ENCODE measurements at regions not wholly inside any gene's neighbourhood (a gene's known extent, or its start where the extent isn't known, plus 50 kb on each side); places are given as distances from the start of the nearest gene placed in this dataset.

GRCh38 chr12:17214929-17215328, 609.0 kb upstream of the LMO3 start:
- TF ChIP-seq EZH2phosphoT487 (IDR thresholded peaks at IDR 0.05; ENCODE audit: borderline replicate concordance, low read length): no peak
- no peak for TF ChIP-seq CTCF (IDR thresholded peaks at IDR 0.05; ENCODE audit: low read depth, low read length, poor library complexity, severe bottlenecking)
